ENCODE measurements at regions not wholly inside any gene's neighbourhood (a gene's known extent, or its start where the extent isn't known, plus 50 kb on each side); places are given as distances from the start of the nearest gene placed in this dataset.

- TF ChIP-seq POLR2A (IDR thresholded peaks at IDR 0.05), result no peak
- no peak for TF ChIP-seq CTCF (IDR thresholded peaks at IDR 0.05)
Measured at GRCh38 chr9:84079994-84080393, 99.4 kb downstream of the RMI1 start.

All from lower leg skin (tissue), 3 donors.